ENCODE measurements at regions not wholly inside any gene's neighbourhood (a gene's known extent, or its start where the extent isn't known, plus 50 kb on each side); places are given as distances from the start of the nearest gene placed in this dataset.

- ATAC-seq (ENCODE audit: low FRiP score in 2 of 2) = no peak
Measured at GRCh38 chr5:108672639-108673038, 75.1 kb upstream of the FER start.

GRCh38 chr5:108670591-108671289 is 77.0 kb upstream of the FER start:
- no peak overlapping the region for H3K27ac ChIP-seq
- H3K9me3 ChIP-seq = no peaks in the 10 kb centered on the region
- no peaks in the 10 kb centered on the region for H3K36me3 ChIP-seq
- DNase-seq = peak in 1 of 2 donors; percentile 26
- H3K4me1 ChIP-seq = peaks cover 0 to 4% (median 0%) of the 10 kb centered on the region in 4 donors
- WGBS, 2 donors = 61 to 66% methylated on average over 7 of the region's 7 CpGs
- H3K27me3 ChIP-seq = no peaks in the 10 kb centered on the region
- no peak for ATAC-seq (ENCODE audit: low FRiP score in 2 of 2)
- TF ChIP-seq POLR2A (IDR thresholded peaks at IDR 0.05) (no peak), POLR2AphosphoS5 (IDR thresholded peaks at IDR 0.05) (no peak), EP300 (IDR thresholded peaks at IDR 0.05) (no peak), CTCF (IDR thresholded peaks at IDR 0.05) (no peak)
- no peak overlapping the region for H3K4me3 ChIP-seq

More at GRCh38 chr5:108672639-108673038, 75.1 kb upstream of the FER start:
- TF ChIP-seq CTCF (IDR thresholded peaks at IDR 0.05) (no peak), POLR2AphosphoS5 (IDR thresholded peaks at IDR 0.05) (no peak), EP300 (IDR thresholded peaks at IDR 0.05) (no peak), POLR2A (IDR thresholded peaks at IDR 0.05) (no peak)
- Histone ChIP-seq H3K27ac (no peak overlapping the region), H3K4me1 (peaks cover 0 to 4% (median 0%) of the 10 kb centered on the region in 4 donors), H3K9me3 (no peaks in the 10 kb centered on the region), H3K4me3 (no peak overlapping the region), H3K36me3 (no peaks in the 10 kb centered on the region), H3K27me3 (no peaks in the 10 kb centered on the region)
- WGBS, 2 donors = 45 to 62% methylated on average over 2 of the region's 2 CpGs
- DNase-seq = no peak

GRCh38 chr5:108669462-108669861 is 78.2 kb upstream of the FER start:
- TF ChIP-seq POLR2AphosphoS5 (IDR thresholded peaks at IDR 0.05) (no peak), POLR2A (IDR thresholded peaks at IDR 0.05) (no peak), EP300 (IDR thresholded peaks at IDR 0.05) (no peak), CTCF (IDR thresholded peaks at IDR 0.05) (no peak)
- H3K27me3 ChIP-seq = no peaks in the 10 kb centered on the region
- peaks cover 0 to 4% (median 0%) of the 10 kb centered on the region in 4 donors for H3K4me1 ChIP-seq
- DNase-seq (no peak), ATAC-seq (ENCODE audit: low FRiP score in 2 of 2) (no peak)
- no peaks in the 10 kb centered on the region for H3K9me3 ChIP-seq
- no peak overlapping the region for H3K27ac ChIP-seq
- WGBS, 2 donors = 83 to 100% methylated on average over 1 of the region's 1 CpG
- H3K36me3 ChIP-seq = no peaks in the 10 kb centered on the region
- H3K4me3 ChIP-seq = no peak overlapping the region

GRCh38 chr5:108661590-108662219 is 86.0 kb upstream of the FER start:
- no peak for ATAC-seq (ENCODE audit: low FRiP score in 2 of 2)
- WGBS, 2 donors = 62% methylated on average over 3 of the region's 3 CpGs
- TF ChIP-seq POLR2A (IDR thresholded peaks at IDR 0.05) = no peak
- no peak for TF ChIP-seq POLR2AphosphoS5 (IDR thresholded peaks at IDR 0.05)
- peak in 1 of 4 donors; percentile 16 for TF ChIP-seq EP300 (IDR thresholded peaks at IDR 0.05)
- no peak for TF ChIP-seq CTCF (IDR thresholded peaks at IDR 0.05)

More at GRCh38 chr5:108661590-108662219, 86.0 kb upstream of the FER start:
- Histone ChIP-seq H3K4me1 (no peaks in the 10 kb centered on the region), H3K9me3 (no peaks in the 10 kb centered on the region), H3K27ac (no peak overlapping the region), H3K4me3 (no peak overlapping the region), H3K36me3 (no peaks in the 10 kb centered on the region), H3K27me3 (no peaks in the 10 kb centered on the region)
- no peak for DNase-seq
